Activated B cell treated with CpG ODN at 0.5 μM for 24 hours (primary cell): ENCODE measurements at regions not wholly inside any gene's neighbourhood (a gene's known extent, or its start where the extent isn't known, plus 50 kb on each side); places are given as distances from the start of the nearest gene placed in this dataset.
"Not testable (repeated sequence)": the region's sequence is repeated elsewhere in the genome, so short reads cannot be mapped to it uniquely, and the experiment has no call there.

Experiments used
- ATAC-seq: fragments of 200-7000 bp; cut with Tn5 transposase; one replicate; pipeline ENCODE4 v1.10.0; 2021; ENCODE audit warnings: low read depth, mild to moderate bottlenecking, moderate library complexity
- CTCF ChIA-PET: fragments of 350-600 bp; sonication (Branson Sonifier 250); formaldehyde crosslinking; loops from one replicate; lab custom pipeline; 2021; ENCODE audit warnings: antibody characterized with exemption; lab: Charles Lee
- POLR2A ChIA-PET: fragments of 350-600 bp; sonication (Branson Sonifier 250); formaldehyde crosslinking; loops from one replicate; lab custom pipeline; 2021; ENCODE audit warnings: antibody characterized with exemption; lab: Charles Lee
- DNase-seq: peaks from one replicate; pipeline ENCODE4 v3.0.0; 2022
- H3K27ac Mint-ChIP-seq: one replicate; pipeline ENCODE4 v1.8.0; 2020; ENCODE audit warnings: mixed read lengths
- H3K27me3 Mint-ChIP-seq: one replicate; pipeline ENCODE4 v1.8.0; 2021; ENCODE audit warnings: mixed read lengths
- H3K36me3 Mint-ChIP-seq: one replicate; pipeline ENCODE4 v1.8.0; 2021; ENCODE audit warnings: low read depth, mixed read lengths
- H3K4me1 Mint-ChIP-seq: one replicate; pipeline ENCODE4 v1.8.0; 2021; ENCODE audit warnings: mixed read lengths
- H3K4me3 Mint-ChIP-seq: one replicate; pipeline ENCODE4 v1.8.0; 2020; ENCODE audit warnings: mild to moderate bottlenecking, mixed read lengths
- H3K9me3 Mint-ChIP-seq: one replicate; pipeline ENCODE4 v1.8.0; 2020; ENCODE audit warnings: mixed read lengths
- CTCF ChIP-seq: fragments of 200-600 bp; IDR thresholded peaks from one replicate; pipeline ENCODE4 v1.8.0; 2022; ENCODE audit warnings: antibody characterized with exemption, mild to moderate bottlenecking
- intact Hi-C: fragments of 100-400 bp; cut with micrococcal nuclease; formaldehyde crosslinking; loops from one replicate; pipeline ENCODE4 v1.15.1; 2024

- Mint-ChIP-seq H3K27me3 (peaks cover 17% of the 10 kb centered on the region), H3K9me3 (peaks cover 4% of the 10 kb centered on the region), H3K4me3 (no peak overlapping the region), H3K36me3 (no peaks in the 10 kb centered on the region), H3K27ac (no peak overlapping the region), H3K4me1 (no peaks in the 10 kb centered on the region)
- DNase-seq, result no peak
- TF ChIP-seq CTCF, result no peak
- intact Hi-C loops, result no loop called here
- ATAC-seq, result no peak
- POLR2A ChIA-PET, result no interaction called here
- CTCF ChIA-PET, result no interaction called here
Measured at GRCh38 chr3:184457329-184457728, 77.5 kb downstream of the CHRD start.

DNA sequence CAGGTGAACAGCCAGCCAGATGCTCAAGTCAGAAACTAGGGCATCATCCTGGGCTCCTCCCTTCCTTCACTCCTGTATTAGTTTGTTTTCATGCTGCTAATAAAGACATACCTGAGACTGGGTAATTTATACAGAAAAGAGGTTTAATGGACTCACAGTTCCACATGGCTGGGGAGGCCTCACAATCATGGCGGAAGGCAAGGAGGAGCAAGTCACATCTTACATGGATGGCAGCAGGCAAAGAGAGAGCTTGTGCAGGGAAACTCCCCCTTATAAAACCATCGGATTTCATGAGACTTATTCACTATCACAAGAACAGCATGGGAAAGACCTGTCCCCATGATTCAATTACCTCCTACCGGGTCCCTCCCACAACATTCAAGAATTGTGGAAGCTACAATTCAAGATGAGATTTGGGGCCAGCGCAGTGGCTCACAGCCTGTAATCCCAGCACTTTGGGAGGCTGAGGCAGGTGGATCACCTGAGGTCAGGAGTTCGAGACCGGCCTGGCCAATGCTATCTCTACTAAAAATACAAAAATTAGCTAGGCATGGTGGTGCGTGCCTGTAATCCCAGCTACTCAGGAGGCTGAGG lies 78.0 kb downstream of the CHRD start:
- H3K27ac Mint-ChIP-seq, H3K4me1 Mint-ChIP-seq, H3K4me3 Mint-ChIP-seq, DNase-seq, CTCF ChIA-PET, H3K9me3 Mint-ChIP-seq, intact Hi-C loops, ATAC-seq, POLR2A ChIA-PET, H3K36me3 Mint-ChIP-seq: not testable (repeated sequence)
- H3K27me3 Mint-ChIP-seq, result peaks cover 16% of the 10 kb centered on the region

DNA sequence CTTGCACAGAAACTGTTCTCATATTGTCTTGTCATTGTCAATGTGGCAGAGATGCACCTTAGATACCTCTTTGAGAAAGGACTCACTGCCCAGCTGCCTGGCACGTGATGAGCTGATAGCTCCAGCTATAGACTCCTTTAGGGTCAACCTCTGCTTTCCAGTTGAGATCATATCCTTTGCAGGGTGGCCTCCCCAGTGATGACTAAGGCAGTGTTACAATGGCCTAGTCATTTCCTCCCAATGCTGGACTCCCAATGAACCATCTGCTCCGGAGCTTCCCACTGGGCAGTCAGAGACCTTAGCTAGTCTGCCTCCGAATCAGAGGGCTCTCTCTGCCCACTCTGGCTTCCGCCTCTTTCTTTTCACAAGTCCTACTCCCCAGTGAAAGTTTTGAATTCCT lies 79.5 kb downstream of the CHRD start:
- intact Hi-C loops, result no loop called here
- ChIA-PET CTCF (no interaction called here), POLR2A (no interaction called here)
- Mint-ChIP-seq H3K9me3 (peaks cover 4% of the 10 kb centered on the region), H3K4me1 (no peaks in the 10 kb centered on the region), H3K27me3 (peaks cover 14% of the 10 kb centered on the region), H3K36me3 (no peaks in the 10 kb centered on the region), H3K4me3 (no peak overlapping the region), H3K27ac (no peak overlapping the region)
- no peak for TF ChIP-seq CTCF
- ATAC-seq, result no peak
- DNase-seq, result no peak

- Mint-ChIP-seq H3K27me3 (peaks cover 15% of the 10 kb centered on the region), H3K9me3 (peaks cover 7% of the 10 kb centered on the region), H3K36me3 (no peaks in the 10 kb centered on the region), H3K4me1 (no peaks in the 10 kb centered on the region), H3K4me3 (no peak overlapping the region), H3K27ac (no peak overlapping the region)
- ATAC-seq (no peak), DNase-seq (no peak)
- intact Hi-C loops, result no loop called here
- no peak for TF ChIP-seq CTCF
- CTCF ChIA-PET, result no interaction called here
- POLR2A ChIA-PET, result no interaction called here
Measured at GRCh38 chr3:184460276-184460675, 80.4 kb downstream of the CHRD start.

DNA sequence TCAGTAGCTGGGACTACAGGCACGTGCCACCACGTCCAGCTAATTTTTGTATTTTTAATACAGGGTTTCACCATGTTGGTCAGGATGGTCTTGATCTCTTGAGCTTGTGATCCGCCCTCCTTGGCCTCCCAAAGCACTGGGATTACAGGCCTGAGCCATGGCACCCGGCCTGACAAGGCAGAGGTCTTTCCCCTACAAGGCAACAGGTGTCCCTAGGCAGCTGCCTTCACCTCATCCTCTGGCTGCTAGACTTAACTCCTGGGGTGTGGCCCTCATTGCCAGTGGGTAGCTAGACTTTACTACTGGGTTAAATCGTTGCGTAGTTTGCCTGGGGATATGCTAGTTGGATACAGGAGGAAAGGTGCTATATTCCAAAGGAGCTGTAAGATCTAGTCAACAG lies 81.4 kb downstream of the CHRD start:
- DNase-seq, result no peak
- Mint-ChIP-seq H3K27me3 (peaks cover 19% of the 10 kb centered on the region), H3K4me1 (peaks cover 9% of the 10 kb centered on the region), H3K9me3 (peaks cover 7% of the 10 kb centered on the region), H3K27ac (no peak overlapping the region), H3K36me3 (no peaks in the 10 kb centered on the region), H3K4me3 (no peak overlapping the region)
- intact Hi-C loops, result no loop called here
- ChIA-PET POLR2A (no interaction called here), CTCF (interaction anchor here (0.6 kb wide), 1 partner anchor 76 kb away, joined by 4 read pairs; no protein-coding TSS in a partner anchor)
- ATAC-seq, result no peak
- no peak for TF ChIP-seq CTCF
